Duodenal mucosa (tissue), 2 donors: ENCODE measurements at regions not wholly inside any gene's neighbourhood (a gene's known extent, or its start where the extent isn't known, plus 50 kb on each side); places are given as distances from the start of the nearest gene placed in this dataset.

Experiments
- H3K27ac ChIP-seq: one replicate; pipeline ENCODE4 v1.7.0; 2013; ENCODE audit warnings: low read depth, low read length
- H3K27me3 ChIP-seq, 2 donors: one replicate each; pipeline ENCODE4 v1.7.0; 2013; ENCODE audit warnings: low read length in 2 of 2, control low read depth in 1 of 2; ENCODE audit not compliant: insufficient read depth in 2 of 2, control insufficient read depth in 1 of 2
- H3K36me3 ChIP-seq, 2 donors: one replicate each; pipeline ENCODE4 v1.7.0; 2013; ENCODE audit warnings: low read length in 2 of 2, control low read depth in 1 of 2; ENCODE audit not compliant: insufficient read depth in 2 of 2, control insufficient read depth in 1 of 2
- H3K4me1 ChIP-seq, 2 donors: one replicate each; pipeline ENCODE4 v1.7.0; 2013; ENCODE audit warnings: low read length in 2 of 2, control low read depth in 1 of 2; ENCODE audit not compliant: insufficient read depth in 2 of 2, control insufficient read depth in 1 of 2
- H3K4me3 ChIP-seq, 2 donors: one replicate each; pipeline ENCODE4 v1.7.0; 2013; ENCODE audit warnings: low read length in 2 of 2, low read depth in 1 of 2
- H3K9ac ChIP-seq, 2 donors: one replicate each; pipeline ENCODE4 v1.7.0; 2013; ENCODE audit warnings: low read length in 2 of 2, low read depth in 1 of 2
- H3K9me3 ChIP-seq, 2 donors: one replicate each; pipeline ENCODE4 v1.7.0; 2013; ENCODE audit warnings: low read length in 2 of 2, control low read depth in 1 of 2; ENCODE audit not compliant: control insufficient read depth in 1 of 2

DNA sequence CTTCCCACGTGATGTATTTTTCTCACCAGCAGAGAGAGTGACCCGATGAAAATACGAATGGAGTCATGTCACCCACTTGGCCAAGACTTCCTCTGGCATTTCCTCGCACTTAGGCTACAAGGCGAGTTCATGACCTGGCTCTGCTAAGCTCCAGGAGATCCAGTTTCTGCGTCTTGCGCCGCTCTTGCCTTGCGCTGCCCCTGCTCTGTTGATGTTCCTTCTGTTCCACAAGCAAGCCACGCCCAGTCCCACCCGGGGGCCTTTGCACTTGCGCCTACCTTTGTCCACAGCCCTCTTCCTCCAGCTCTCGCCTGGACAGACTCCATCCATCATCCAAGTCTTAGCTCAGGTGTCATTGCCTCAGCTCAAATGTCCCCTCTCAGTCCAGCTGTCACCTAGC, 116.3 kb upstream of the SHH start:
- H3K9me3 ChIP-seq = no peaks in the 10 kb centered on the region
- H3K9ac ChIP-seq = no peak overlapping the region
- no peak overlapping the region for H3K4me3 ChIP-seq
- H3K36me3 ChIP-seq = no peaks in the 10 kb centered on the region
- H3K27ac ChIP-seq = no peak overlapping the region
- no peaks in the 10 kb centered on the region for H3K4me1 ChIP-seq
- no peaks in the 10 kb centered on the region for H3K27me3 ChIP-seq

GRCh38 chr7:155927905-155928304, 115.6 kb upstream of the SHH start:
- Histone ChIP-seq H3K9me3 (no peaks in the 10 kb centered on the region), H3K27me3 (no peaks in the 10 kb centered on the region), H3K4me1 (no peaks in the 10 kb centered on the region), H3K9ac (no peak overlapping the region), H3K27ac (no peak overlapping the region), H3K36me3 (no peaks in the 10 kb centered on the region), H3K4me3 (no peak overlapping the region)

GRCh38 chr7:155925682-155926081, 113.4 kb upstream of the SHH start:
- Histone ChIP-seq H3K27ac (no peak overlapping the region), H3K4me3 (no peak overlapping the region), H3K9ac (no peak overlapping the region), H3K9me3 (no peaks in the 10 kb centered on the region), H3K4me1 (peaks cover 9 to 15% of the 10 kb centered on the region in 2 donors), H3K36me3 (no peaks in the 10 kb centered on the region), H3K27me3 (no peaks in the 10 kb centered on the region)

GRCh38 chr7:155922067-155922816, 110.0 kb upstream of the SHH start:
- H3K9ac ChIP-seq = peak overlapping the region in 1 of 2 donors; percentile 15
- H3K27ac ChIP-seq = no peak overlapping the region
- H3K27me3 ChIP-seq = no peaks in the 10 kb centered on the region
- H3K36me3 ChIP-seq = no peaks in the 10 kb centered on the region
- no peaks in the 10 kb centered on the region for H3K9me3 ChIP-seq
- H3K4me1 ChIP-seq = peaks cover 22 to 26% of the 10 kb centered on the region in 2 donors
- H3K4me3 ChIP-seq = no peak overlapping the region

- peaks cover 22 to 26% of the 10 kb centered on the region in 2 donors for H3K4me1 ChIP-seq
- H3K4me3 ChIP-seq = no peak overlapping the region
- H3K36me3 ChIP-seq = no peaks in the 10 kb centered on the region
- no peak overlapping the region for H3K9ac ChIP-seq
- H3K27me3 ChIP-seq = no peaks in the 10 kb centered on the region
- no peak overlapping the region for H3K27ac ChIP-seq
- no peaks in the 10 kb centered on the region for H3K9me3 ChIP-seq
Measured at GRCh38 chr7:155921804-155922066, 109.5 kb upstream of the SHH start.

DNA sequence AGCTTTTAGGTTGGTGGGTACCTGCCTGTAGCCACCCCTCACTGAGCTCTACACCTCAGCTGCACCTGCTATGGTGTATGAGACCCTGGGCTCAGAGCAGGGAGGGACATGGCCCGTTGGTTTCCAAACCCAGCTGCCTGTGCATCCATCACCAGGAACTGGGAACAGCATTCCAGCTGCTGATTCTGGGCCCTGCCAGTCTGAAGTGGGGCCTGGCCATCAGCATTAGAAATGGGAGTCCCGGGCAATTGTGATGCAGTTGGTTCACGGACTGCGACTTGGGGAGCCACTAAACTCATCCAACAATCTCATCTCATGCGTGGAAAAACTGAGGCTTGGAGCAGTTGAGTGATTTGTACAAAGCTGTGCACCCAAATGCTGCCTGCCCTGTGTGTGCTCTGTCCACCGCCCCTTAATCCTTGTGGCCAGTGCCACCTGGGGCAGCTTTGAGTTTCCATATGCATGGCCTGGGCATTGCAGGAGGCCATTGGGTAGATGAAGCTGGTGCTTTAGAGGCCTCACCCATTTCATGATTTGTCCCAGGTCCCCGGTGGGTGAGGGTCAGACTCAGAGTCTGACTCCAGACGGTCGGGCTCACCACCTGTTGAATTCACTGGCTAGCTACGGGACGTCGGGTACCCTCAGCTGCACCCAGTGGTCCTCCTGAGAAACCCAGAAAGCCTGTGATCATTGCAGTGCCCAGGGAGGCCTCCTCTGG, 109.0 kb upstream of the SHH start:
- Histone ChIP-seq H3K27ac (no peak overlapping the region), H3K27me3 (no peaks in the 10 kb centered on the region), H3K9ac (no peak overlapping the region), H3K4me3 (no peak overlapping the region), H3K9me3 (no peaks in the 10 kb centered on the region), H3K36me3 (no peaks in the 10 kb centered on the region), H3K4me1 (peaks cover 22 to 26% of the 10 kb centered on the region in 2 donors)

GRCh38 chr7:155920068-155920461, 107.8 kb upstream of the SHH start:
- Histone ChIP-seq H3K9me3 (no peaks in the 10 kb centered on the region), H3K4me1 (peaks cover 22 to 26% of the 10 kb centered on the region in 2 donors), H3K4me3 (no peak overlapping the region), H3K9ac (no peak overlapping the region), H3K27me3 (no peaks in the 10 kb centered on the region), H3K36me3 (no peaks in the 10 kb centered on the region), H3K27ac (no peak overlapping the region)

DNA sequence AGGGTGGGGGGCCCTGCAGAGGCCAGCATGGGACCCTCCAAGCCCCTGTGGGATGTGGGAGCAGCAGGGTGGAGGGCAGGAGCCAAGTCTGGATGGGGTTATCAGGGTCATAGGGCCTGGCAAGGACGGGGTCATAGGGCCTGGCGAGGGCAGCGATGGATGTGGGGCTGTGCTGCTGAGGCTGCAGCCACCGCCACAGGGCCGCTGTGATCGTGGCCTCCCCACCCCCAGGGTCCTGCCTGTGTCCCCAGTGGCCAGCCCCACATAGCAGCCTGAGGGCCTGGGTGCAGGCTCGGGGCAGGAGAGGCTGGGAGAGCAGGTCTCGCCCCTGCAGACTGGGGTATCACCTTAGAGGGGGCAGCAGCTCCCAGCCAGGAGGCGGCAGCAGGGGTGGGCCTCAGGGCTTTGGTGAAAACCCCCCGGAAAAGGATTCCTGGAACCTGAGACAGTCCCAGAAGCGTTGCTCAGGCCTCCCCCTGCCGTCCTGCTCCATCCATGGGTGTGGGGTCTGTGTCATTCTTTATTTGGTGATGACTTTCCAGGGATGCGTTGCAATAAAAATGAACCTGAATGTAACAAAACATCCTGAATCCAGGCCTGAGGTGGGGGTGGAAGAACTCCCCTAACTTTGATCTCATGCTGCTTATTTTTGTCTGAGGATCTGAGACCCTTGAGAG, 107.3 kb upstream of the SHH start:
- H3K27me3 ChIP-seq = no peaks in the 10 kb centered on the region
- H3K4me1 ChIP-seq = peaks cover 22 to 26% of the 10 kb centered on the region in 2 donors
- H3K4me3 ChIP-seq = no peak overlapping the region
- H3K9ac ChIP-seq = no peak overlapping the region
- H3K36me3 ChIP-seq = no peaks in the 10 kb centered on the region
- no peak overlapping the region for H3K27ac ChIP-seq
- no peaks in the 10 kb centered on the region for H3K9me3 ChIP-seq

DNA sequence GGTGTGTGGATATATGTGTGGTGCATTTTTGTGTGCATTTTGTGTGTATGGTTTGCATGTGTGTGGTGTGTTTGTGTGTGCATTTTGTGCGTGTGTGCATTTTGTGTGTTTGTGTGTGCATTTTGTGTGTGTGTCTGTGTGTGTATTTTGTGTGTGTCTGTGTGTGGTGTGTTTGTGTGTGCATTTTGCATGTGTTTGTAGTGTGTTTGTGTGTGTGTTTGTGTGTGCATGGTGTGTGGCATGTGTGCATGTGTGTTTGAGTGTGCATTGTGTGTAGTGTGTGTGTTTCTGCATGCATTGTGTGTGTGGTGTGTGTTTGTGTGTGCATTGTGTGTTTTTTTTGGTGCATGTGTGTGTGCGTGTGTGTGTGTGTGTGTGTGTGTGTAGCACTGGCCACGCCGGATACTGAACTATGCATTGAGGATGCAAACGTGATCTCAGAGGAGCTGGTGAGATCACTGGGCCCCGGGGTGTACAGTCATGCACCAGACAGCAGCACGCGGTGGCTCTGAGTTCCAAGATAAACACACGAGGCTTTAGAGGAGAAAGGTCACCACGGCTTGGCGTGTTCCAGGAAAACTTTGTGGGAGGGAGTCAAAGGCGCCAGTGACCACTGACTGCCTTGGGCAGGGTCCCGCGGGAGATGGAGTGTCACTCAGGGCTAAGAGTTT, 106.6 kb upstream of the SHH start:
- Histone ChIP-seq H3K9me3 (no peaks in the 10 kb centered on the region), H3K27ac (no peak overlapping the region), H3K27me3 (no peaks in the 10 kb centered on the region), H3K9ac (no peak overlapping the region), H3K36me3 (no peaks in the 10 kb centered on the region), H3K4me3 (no peak overlapping the region), H3K4me1 (peaks cover 22 to 26% of the 10 kb centered on the region in 2 donors)
